CD4-positive, alpha-beta T cell treated with Interleukin-10 for 1 hour (primary cell): ENCODE measurements at regions not wholly inside any gene's neighbourhood (a gene's known extent, or its start where the extent isn't known, plus 50 kb on each side); places are given as distances from the start of the nearest gene placed in this dataset.
A peak's percentile ranks its signal among the peaks of the same experiment; 100 is the strongest.
"Not testable (repeated sequence)": the region's sequence is repeated elsewhere in the genome, so short reads cannot be mapped to it uniquely, and the experiment has no call there.

Source experiments
- DNase-seq: peaks from one replicate; pipeline ENCODE4 v3.0.0-alpha.2; 2020

DNA sequence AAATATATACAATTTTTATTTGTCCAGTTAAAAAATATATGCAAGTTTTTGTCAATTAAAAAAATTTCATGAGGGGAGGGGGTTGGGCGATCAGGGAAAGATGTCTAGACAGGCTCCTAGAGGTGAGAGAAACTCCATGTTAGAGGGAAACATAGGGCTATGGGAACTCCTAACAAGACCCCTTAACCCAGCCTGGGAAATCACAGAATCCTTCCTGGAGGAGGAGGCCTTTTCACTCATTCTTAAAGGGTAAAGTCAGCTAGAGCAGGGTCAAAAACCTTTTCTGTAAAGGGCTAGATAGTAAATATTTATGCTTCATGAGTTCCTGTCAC is 75.9 kb upstream of the PTPN1 start:
- no peak for DNase-seq

- no peak for DNase-seq
These were observed 75.4 kb upstream of the PTPN1 start for GRCh38 chr20:50434653-50435396.

DNA sequence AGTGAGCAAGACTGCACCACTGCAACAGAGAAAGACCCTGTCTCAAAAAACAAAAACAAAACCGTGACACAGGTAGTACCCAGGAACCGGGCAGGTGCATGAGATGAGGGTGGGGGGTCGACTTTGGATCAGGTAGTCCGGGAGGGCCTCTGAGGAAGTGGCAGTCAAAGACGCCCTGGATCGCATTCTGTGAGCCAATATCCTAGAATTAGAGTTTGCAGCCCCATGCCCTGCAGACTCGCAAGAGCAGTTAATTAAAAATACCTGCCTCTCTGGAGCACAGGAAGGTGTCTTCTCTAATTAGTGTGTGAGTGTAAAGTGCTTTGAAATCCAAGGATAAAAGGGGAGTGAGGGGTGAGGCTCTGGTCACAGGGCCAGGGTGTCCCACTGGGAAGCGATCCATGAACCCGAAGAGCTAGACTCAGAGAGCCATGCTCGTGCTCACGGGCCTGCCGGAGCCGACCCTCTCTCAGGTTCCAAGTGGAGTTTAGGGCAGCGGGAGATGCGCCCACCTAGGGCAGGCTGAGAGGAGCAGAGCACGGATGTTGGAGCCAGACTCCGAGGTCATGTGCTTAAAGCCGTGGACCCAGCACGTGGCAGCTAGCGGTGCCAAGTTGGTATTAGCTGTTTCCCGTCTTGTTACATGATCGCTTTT is 74.7 kb upstream of the PTPN1 start:
- no peak for DNase-seq

DNA sequence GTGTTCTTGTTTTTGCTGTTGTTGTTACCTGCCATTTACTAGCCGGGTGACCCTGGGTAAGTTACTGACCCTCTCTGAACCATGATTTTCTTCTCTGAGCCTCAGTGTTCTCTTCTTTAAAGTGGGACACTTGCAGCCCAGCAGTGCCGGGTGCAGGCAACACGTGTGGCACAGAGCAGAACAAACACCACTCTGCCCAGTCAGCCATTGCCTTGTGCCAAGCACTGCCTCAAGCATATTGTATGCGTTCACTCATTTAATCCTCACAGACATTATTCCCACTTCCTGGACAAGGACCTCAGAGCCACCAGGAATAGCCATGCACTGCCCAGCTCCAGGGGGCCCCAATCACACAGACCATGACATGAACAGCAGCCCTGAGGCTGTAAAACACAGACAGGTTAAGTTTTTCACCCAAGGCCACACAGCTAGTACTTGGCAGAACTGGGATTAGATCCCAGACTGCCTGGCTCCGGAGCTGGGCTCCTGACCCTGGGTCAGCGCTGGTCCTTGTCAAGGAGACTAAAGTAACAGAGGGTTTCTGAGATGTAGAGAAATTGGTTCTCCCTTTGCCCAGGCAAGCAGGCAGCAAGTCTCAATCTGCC is 74.0 kb upstream of the PTPN1 start:
- DNase-seq = no peak

GRCh38 chr20:50436696-50437095 is 73.5 kb upstream of the PTPN1 start:
- DNase-seq = no peak

DNA sequence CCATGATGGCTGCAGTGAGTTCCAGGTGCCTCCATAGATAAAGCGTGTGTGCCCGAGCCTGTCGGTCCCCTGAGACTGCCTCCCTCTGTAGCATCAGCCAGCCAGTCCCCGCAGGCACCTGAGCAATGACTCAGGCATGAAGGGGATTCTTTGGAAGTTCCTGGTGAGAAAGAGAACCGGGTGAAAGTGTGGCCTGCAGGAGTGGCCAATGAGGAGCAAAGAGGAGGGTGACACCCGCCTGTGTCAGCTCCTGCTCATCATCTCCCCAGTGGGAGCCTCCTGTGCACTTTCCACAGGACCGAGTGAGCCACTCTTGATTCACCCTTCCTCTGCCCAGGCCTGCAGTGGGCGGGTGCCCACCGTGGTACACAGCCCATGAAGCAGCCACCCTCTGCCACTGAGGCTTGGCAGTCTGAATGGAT is 71.2 kb upstream of the PTPN1 start:
- no peak for DNase-seq

DNA sequence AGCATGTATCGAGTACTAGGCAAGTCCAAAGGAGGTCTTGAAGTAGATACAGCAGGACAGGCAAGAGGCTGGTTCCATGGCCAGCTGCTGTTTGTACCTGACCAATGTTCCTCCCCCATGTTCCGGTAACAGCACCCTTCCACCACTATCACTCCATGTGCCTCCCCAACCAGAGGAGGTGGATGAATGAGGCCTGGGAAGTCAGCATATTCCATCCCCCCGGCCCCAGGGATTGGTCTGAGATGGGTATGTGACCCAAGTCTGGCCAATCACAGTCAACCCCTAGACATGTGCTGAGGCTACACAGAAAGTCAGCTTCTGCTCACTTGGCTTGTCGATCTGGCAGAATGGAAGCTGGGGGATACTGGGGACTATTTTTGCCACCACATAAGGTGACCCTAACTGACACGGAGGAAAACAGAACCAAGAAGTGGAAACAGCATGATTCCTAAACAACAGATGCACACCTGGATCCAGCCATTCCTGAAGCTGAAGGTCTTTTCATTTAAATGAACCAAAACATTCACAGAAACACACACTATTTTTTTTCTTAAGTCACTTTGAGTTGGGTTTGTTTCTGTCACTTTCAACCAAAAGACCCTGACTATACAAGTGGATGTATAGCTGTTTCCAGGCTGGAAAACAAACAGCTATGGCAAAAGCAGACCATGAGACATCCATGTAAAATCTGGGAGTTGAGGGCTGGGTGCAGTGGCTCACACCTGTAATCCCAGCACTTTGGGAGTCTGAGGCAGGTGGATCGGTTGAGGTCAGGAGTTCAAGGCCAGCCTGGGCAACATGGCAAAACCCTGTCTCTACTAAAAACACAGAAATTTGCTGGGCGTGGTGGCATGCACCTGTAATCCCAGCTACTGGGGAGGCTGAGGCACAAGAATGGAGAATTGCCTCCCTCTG is 70.4 kb upstream of the PTPN1 start:
- no peak for DNase-seq

DNA sequence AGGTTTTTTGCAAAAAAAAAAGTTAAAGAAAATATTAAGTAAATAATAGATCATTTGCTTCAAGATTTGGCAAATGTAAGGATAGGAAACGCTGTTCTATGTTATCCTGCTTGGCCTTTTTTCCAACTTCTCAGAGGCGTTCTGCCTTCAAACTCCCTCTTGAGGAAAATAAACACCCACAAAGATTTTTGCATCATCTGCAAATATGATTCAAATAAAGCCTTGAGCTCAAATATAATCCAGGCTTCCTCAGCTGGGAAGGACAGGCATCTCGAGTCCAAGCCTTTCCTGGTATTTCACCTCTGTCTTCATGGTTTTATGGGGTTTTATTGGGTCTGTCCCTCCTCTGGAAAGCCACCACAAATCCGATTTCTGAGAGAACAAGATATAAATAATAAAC is 67.7 kb upstream of the PTPN1 start:
- no peak for DNase-seq

DNA sequence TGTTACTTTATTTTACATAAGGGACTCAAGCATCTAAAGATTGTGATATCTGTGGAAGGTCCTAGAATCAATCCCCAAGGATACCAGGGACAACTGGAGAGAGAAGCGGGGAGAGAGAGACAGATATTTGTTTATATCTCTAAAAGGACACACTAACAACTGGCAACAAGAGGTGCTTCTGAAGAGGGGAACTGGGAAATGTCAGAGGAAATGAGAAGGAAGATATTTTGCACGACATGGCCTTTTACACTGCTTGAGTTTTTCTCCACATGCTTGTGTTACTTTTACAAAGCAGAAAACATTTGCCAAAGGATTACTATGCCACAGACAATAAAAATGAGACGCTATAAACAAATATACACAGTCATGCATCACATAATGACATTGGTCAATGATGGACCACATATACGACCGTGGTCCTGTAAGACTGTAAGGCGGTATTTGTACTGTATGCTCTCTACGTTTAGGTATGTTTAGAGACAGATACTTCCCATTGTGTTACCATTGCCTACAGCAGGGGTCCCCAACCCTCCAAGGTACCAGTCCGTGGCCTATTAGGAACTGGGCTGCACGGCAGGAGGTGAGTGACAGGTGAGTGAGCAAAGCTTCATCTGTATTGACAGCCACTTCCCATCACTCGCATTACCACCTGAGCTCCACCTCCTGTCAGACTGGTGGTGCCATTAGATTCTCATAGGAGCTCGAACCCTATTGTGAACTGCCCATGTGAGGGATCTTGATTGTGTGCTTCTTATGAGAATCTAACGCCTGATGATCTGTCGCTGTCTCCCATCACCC is 64.6 kb upstream of the PTPN1 start:
- no peak for DNase-seq

- DNase-seq = no peak
These were observed 63.7 kb upstream of the PTPN1 start for GRCh38 chr20:50446351-50447101.

GRCh38 chr20:50447102-50447804 is 62.9 kb upstream of the PTPN1 start:
- DNase-seq = no peak

DNA sequence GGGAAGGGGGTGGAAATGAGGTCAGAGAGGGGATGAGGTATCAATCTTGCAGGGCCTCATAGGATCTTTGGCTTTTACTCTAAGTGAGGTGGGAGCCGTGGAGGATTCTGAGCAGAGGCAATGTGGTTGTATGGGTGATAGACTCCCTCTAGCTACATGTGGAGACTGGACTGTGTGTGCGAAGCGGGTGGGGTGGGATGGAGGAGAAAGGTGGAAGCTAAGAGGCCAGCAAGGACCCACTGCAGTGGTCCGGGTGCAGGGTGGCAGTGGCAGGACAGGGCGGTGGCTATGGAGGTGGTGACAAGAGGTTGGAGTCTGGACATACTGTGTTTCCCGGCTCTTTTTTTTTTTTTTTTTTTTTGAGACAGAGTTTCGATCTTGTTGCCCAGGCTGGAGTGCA is 62.4 kb upstream of the PTPN1 start:
- no peak for DNase-seq

DNA sequence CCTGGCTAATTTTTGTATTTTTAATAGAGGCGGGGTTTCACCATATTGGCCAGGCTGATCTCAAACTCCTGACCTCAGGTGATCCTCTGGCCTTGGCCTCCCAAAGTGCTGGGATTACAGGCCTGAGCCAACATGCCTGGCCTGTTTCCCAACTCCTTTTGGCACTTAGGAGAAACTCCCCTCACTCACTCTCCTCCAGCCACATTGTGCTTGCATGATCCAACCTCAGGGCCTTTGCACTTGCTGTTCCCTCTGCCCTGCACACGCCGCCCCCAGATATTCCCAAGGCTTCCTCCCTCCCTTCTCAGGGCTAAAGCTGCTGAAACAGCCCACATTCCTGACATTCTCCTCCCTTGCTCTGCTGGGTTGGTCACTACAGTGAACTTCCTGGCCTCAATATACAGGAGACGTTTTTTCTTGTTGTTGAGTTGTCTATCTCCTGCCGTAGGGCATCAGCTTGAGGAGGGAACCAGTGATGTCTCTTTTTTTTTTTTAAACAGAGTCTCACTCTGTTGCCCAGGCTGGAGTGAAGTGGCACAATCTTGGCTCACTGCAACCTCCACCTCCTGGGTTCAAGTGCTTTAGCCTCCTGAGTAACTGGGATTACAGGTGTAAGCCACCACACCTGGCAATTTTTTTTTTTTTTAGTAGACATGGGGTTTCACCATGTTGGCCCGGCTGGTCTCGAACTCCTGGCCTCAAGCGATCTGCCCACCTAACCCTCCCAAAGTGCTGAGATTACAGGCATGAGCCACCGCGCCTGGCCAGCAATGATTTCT is 61.4 kb upstream of the PTPN1 start:
- not testable (repeated sequence) for DNase-seq

- DNase-seq = no peak
These were observed 60.3 kb upstream of the PTPN1 start for GRCh38 chr20:50449738-50450492.

- DNase-seq = no peak
These were observed 59.7 kb upstream of the PTPN1 start for GRCh38 chr20:50450493-50450826.

DNA sequence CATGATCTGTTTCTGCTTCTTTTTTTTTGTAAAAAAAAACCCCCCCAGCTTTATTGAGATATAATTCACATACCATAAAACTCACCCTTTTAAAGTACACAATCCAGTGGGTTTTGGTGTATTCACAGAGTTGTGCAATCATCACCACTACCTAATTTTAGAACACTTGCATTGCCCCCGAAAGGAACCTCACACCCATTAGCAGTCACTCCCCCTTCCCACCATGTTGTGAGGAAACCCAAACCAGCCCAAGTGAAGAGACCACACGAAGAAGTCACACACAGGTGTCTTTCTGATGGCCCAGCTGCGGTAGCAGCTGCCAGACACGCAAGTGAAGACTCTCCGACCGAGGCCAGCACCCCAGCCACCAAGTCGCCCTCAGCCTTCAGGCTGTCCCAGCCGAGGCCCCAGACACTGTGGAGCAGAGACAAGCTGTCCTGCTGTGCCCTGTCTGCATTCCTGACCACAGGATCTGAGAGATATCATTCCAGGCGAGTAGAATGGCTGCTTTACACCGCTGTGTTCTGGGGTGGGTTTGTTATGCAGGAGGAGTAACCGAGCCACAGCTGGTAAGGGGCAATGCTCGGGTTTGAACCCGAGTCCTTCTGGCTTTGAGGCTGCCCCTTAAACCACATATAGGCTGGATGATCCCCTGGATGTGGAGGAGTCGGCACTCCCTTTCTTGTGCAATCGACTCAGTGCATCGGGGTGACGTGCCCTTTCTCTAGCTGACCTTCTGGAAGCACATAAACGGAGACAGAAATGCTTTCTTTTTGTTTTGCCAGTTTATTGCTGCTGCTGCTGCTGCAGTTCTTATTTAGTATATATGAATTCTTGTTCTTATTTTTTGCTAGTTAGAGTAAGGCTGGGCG is 59.1 kb upstream of the PTPN1 start:
- peak; percentile 22 for DNase-seq

GRCh38 chr20:50451792-50452425 is 58.3 kb upstream of the PTPN1 start:
- DNase-seq = not testable (repeated sequence)
